CD14-positive monocyte (primary cell): ENCODE measurements at regions not wholly inside any gene's neighbourhood (a gene's known extent, or its start where the extent isn't known, plus 50 kb on each side); places are given as distances from the start of the nearest gene placed in this dataset.

Source experiments
- DNase-seq, 3 donors: peaks; one replicate each; pipeline ENCODE4 v3.0.0-alpha.2; 2011 to 2022
- H2AFZ ChIP-seq: 2 replicates; pipeline ENCODE4 v1.6.0; 2012; ENCODE audit warnings: mild to moderate bottlenecking, low read depth, low read length, inconsistent platforms; ENCODE audit not compliant: insufficient read depth, poor library complexity, severe bottlenecking
- H3K27ac ChIP-seq, 2 donors: 1 replicate in 1 of 2; 2 replicates in 1 of 2; pipeline ENCODE4 v1.5.1; 2012 to 2013; ENCODE audit warnings: low read length in 2 of 2, control low read depth in 1 of 2, inconsistent platforms in 1 of 2, low read depth in 1 of 2, mild to moderate bottlenecking in 1 of 2
- H3K27me3 ChIP-seq, 2 donors: one replicate each; pipeline versions ENCODE4 v1.6.0 to v1.6.1; 2011 to 2013; ENCODE audit warnings: low read length in 2 of 2; ENCODE audit not compliant: control insufficient read depth in 2 of 2, insufficient read depth in 2 of 2
- H3K36me3 ChIP-seq, 2 donors: replicated peaks in 1 of 2; 1 replicate in 1 of 2; 2 replicates in 1 of 2; pipeline versions ENCODE4 v1.5.1 to v1.6.1; 2012 to 2013; ENCODE audit warnings: low read length in 2 of 2, control low read depth in 1 of 2, inconsistent platforms in 1 of 2, mild to moderate bottlenecking in 1 of 2; ENCODE audit not compliant: insufficient read depth in 2 of 2, control insufficient read depth in 1 of 2
- H3K4me1 ChIP-seq, 2 donors: 1 replicate in 1 of 2; 2 replicates in 1 of 2; pipeline versions ENCODE4 v1.5.1 to v1.6.1; 2012 to 2013; ENCODE audit warnings: low read length in 2 of 2, control low read depth in 1 of 2, inconsistent platforms in 1 of 2, mild to moderate bottlenecking in 1 of 2, moderate library complexity in 1 of 2; ENCODE audit not compliant: insufficient read depth in 2 of 2, control insufficient read depth in 1 of 2
- H3K4me2 ChIP-seq: replicated peaks from 2 replicates; pipeline ENCODE3; 2012; ENCODE audit warnings: low read length, moderate library complexity, mild to moderate bottlenecking; ENCODE audit not compliant: poor library complexity, severe bottlenecking; ENCODE audit errors: extremely low read depth
- H3K4me3 ChIP-seq, 3 experiments: fragments of 200-600 bp in 1 of 3; sonication (generic) in 1 of 3; replicated peaks in 1 of 3; 1 replicate in 2 of 3; 2 replicates in 1 of 3; pipeline ENCODE4 v1.5.1; 2011 to 2013; ENCODE audit warnings: low read length in 3 of 3, mild to moderate bottlenecking in 3 of 3, control low read depth in 2 of 3, low read depth in 2 of 3, inconsistent platforms in 1 of 3, moderate library complexity in 1 of 3
- H3K79me2 ChIP-seq: 2 replicates; pipeline ENCODE4 v1.6.0; 2012; ENCODE audit warnings: mild to moderate bottlenecking, control low read depth, inconsistent platforms, low read length, moderate library complexity; ENCODE audit not compliant: insufficient read depth
- H3K9ac ChIP-seq: 2 replicates; pipeline ENCODE4 v1.6.0; 2017; ENCODE audit warnings: low read length, mild to moderate bottlenecking; ENCODE audit not compliant: insufficient read depth, poor library complexity, severe bottlenecking
- H3K9me3 ChIP-seq, 2 donors: replicated peaks in 1 of 2; 1 replicate in 1 of 2; 2 replicates in 1 of 2; pipeline versions ENCODE4 v1.5.1 to v1.6.1; 2012 to 2013; ENCODE audit warnings: low read length in 2 of 2, control low read depth in 1 of 2; ENCODE audit not compliant: control insufficient read depth in 1 of 2, insufficient read depth in 1 of 2
- H4K20me1 ChIP-seq: 2 replicates; pipeline ENCODE4 v1.6.0; 2012; ENCODE audit warnings: mild to moderate bottlenecking, low read length, control low read depth, moderate library complexity; ENCODE audit not compliant: insufficient read depth
- H3K27ac Mint-ChIP-seq, 7 donors: one replicate each; pipeline ENCODE4 v1.8.0; 2020; ENCODE audit warnings: mild to moderate bottlenecking in 7 of 7, mixed read lengths in 7 of 7, moderate library complexity in 6 of 7, inconsistent platforms in 2 of 7
- H3K27me3 Mint-ChIP-seq, 3 donors: one replicate each; pipeline ENCODE4 v1.8.0; 2021 to 2022; ENCODE audit warnings: low read depth in 3 of 3, mild to moderate bottlenecking in 3 of 3, mixed read lengths in 3 of 3, moderate library complexity in 3 of 3, inconsistent platforms in 1 of 3
- H3K36me3 Mint-ChIP-seq, 2 donors: one replicate each; pipeline ENCODE4 v1.8.0; 2020; ENCODE audit warnings: mixed read lengths in 2 of 2, inconsistent platforms in 1 of 2, mild to moderate bottlenecking in 1 of 2
- H3K4me1 Mint-ChIP-seq: one replicate; pipeline ENCODE4 v1.8.0; 2020; ENCODE audit warnings: mild to moderate bottlenecking, mixed read lengths
- H3K4me3 Mint-ChIP-seq, 2 donors: one replicate each; pipeline ENCODE4 v1.8.0; 2020; ENCODE audit warnings: mild to moderate bottlenecking in 2 of 2, mixed read lengths in 2 of 2, moderate library complexity in 1 of 2
- H3K9me3 Mint-ChIP-seq, 7 donors: one replicate each; pipeline ENCODE4 v1.8.0; 2020 to 2022; ENCODE audit warnings: mixed read lengths in 7 of 7, mild to moderate bottlenecking in 6 of 7, moderate library complexity in 6 of 7, inconsistent platforms in 2 of 7
- WGBS: methylation state at CpG from one replicate; pipeline ENCODE4 v1.1.5; 2013; ENCODE audit warnings: missing lambda C conversion rate; ENCODE audit not compliant: insufficient coverage; 5-methylcytosine and 5-hydroxymethylcytosine counted together
- intact Hi-C, 2 donors: fragments of 100-400 bp; cut with micrococcal nuclease; formaldehyde crosslinking; loops; one replicate each; pipeline versions ENCODE4 v1.15.0 to v1.15.1; 2023
- TF ChIP-seq, protein P1 (sequence below): fragments of 200-600 bp; IDR thresholded peaks from one replicate; pipeline ENCODE4 v1.8.0; 2022; ENCODE audit warnings: antibody characterized with exemption, mild to moderate bottlenecking

DNA sequence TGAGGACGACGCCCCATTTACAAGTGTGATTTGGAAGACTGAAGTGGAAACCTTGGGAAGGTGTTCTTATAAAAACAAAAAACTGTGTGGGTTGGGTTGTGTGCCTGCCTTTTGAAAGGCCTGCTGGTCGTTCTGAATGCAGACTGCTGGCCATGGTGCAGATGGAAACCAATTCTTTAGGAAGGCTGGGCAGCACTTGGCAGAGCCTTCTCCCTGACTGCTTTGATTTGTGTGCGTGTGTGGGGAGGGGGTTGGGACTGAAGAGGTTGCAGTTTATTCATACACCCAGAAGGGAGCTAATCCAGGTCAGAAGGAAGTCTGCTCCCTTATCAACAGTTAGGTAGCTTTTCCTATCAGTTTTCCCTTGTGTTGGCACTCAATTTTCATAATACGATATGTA is 288.7 kb downstream of the SOX2 start:
- no peaks in the 10 kb centered on the region for H3K36me3 Mint-ChIP-seq
- Histone ChIP-seq H3K4me3 (no peak overlapping the region), H3K4me2 (no peak overlapping the region), H3K9ac (no peak overlapping the region), H3K27me3 (no peaks in the 10 kb centered on the region), H3K9me3 (no peaks in the 10 kb centered on the region), H3K79me2 (no peaks in the 10 kb centered on the region), H2AFZ (no peak overlapping the region), H3K27ac (no peak overlapping the region), H3K4me1 (no peaks in the 10 kb centered on the region), H4K20me1 (no peaks in the 10 kb centered on the region), H3K36me3 (no peaks in the 10 kb centered on the region)
- no peak overlapping the region for H3K27ac Mint-ChIP-seq
- TF ChIP-seq, protein P1, sequence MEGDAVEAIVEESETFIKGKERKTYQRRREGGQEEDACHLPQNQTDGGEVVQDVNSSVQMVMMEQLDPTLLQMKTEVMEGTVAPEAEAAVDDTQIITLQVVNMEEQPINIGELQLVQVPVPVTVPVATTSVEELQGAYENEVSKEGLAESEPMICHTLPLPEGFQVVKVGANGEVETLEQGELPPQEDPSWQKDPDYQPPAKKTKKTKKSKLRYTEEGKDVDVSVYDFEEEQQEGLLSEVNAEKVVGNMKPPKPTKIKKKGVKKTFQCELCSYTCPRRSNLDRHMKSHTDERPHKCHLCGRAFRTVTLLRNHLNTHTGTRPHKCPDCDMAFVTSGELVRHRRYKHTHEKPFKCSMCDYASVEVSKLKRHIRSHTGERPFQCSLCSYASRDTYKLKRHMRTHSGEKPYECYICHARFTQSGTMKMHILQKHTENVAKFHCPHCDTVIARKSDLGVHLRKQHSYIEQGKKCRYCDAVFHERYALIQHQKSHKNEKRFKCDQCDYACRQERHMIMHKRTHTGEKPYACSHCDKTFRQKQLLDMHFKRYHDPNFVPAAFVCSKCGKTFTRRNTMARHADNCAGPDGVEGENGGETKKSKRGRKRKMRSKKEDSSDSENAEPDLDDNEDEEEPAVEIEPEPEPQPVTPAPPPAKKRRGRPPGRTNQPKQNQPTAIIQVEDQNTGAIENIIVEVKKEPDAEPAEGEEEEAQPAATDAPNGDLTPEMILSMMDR: no peak
- DNase-seq: no peak
- H3K4me1 Mint-ChIP-seq: no peaks in the 10 kb centered on the region
- WGBS: 80% methylated on average over 3 of the region's 5 CpGs
- peaks cover 0 to 6% (median 3%) of the 10 kb centered on the region in 7 donors for H3K9me3 Mint-ChIP-seq
- H3K27me3 Mint-ChIP-seq: peaks cover 0 to 2% (median 0%) of the 10 kb centered on the region in 3 donors
- H3K4me3 Mint-ChIP-seq: no peak overlapping the region
- intact Hi-C loops: no loop called here

DNA sequence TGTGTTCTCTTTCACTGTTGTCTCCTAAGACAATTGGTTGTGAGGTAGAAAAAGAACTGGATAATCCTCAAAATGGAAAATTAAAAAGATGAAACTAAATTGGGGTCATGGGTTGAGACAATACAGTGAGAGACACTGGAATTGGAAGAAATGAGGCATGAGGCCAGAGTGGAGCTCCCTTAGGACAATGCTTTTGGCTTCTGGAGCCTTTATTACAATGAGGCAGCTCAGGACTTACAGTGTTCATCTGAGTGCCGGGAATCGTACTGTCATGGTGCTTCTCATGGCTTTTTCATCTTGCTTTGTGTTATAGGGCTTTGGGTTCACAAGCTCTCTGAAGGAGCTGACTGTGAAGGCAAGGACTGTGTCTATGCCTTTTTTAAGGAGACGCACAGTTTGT is 293.5 kb downstream of the SOX2 start:
- H3K4me3 ChIP-seq: no peak overlapping the region
- no peak overlapping the region for H2AFZ ChIP-seq
- Mint-ChIP-seq H3K27ac (no peak overlapping the region), H3K4me1 (no peaks in the 10 kb centered on the region), H3K4me3 (no peak overlapping the region), H3K9me3 (peaks cover 0 to 9% (median 4%) of the 10 kb centered on the region in 7 donors), H3K36me3 (no peaks in the 10 kb centered on the region), H3K27me3 (no peaks in the 10 kb centered on the region)
- no peaks in the 10 kb centered on the region for H3K36me3 ChIP-seq
- WGBS: 83% methylated on average over 1 of the region's 3 CpGs
- H3K4me2 ChIP-seq: no peak overlapping the region
- H4K20me1 ChIP-seq: no peaks in the 10 kb centered on the region
- H3K9ac ChIP-seq: no peak overlapping the region
- H3K9me3 ChIP-seq: peaks cover 0 to 5% of the 10 kb centered on the region in 2 donors
- intact Hi-C loops: no loop called here
- H3K79me2 ChIP-seq: no peaks in the 10 kb centered on the region
- TF ChIP-seq, protein P1: no peak
- no peaks in the 10 kb centered on the region for H3K4me1 ChIP-seq
- no peak overlapping the region for H3K27ac ChIP-seq
- DNase-seq: no peak
- no peaks in the 10 kb centered on the region for H3K27me3 ChIP-seq
